ENCODE measurements at regions not wholly inside any gene's neighbourhood (a gene's known extent, or its start where the extent isn't known, plus 50 kb on each side); places are given as distances from the start of the nearest gene placed in this dataset.
"Not testable (repeated sequence)": the region's sequence is repeated elsewhere in the genome, so short reads cannot be mapped to it uniquely, and the experiment has no call there.

DNA sequence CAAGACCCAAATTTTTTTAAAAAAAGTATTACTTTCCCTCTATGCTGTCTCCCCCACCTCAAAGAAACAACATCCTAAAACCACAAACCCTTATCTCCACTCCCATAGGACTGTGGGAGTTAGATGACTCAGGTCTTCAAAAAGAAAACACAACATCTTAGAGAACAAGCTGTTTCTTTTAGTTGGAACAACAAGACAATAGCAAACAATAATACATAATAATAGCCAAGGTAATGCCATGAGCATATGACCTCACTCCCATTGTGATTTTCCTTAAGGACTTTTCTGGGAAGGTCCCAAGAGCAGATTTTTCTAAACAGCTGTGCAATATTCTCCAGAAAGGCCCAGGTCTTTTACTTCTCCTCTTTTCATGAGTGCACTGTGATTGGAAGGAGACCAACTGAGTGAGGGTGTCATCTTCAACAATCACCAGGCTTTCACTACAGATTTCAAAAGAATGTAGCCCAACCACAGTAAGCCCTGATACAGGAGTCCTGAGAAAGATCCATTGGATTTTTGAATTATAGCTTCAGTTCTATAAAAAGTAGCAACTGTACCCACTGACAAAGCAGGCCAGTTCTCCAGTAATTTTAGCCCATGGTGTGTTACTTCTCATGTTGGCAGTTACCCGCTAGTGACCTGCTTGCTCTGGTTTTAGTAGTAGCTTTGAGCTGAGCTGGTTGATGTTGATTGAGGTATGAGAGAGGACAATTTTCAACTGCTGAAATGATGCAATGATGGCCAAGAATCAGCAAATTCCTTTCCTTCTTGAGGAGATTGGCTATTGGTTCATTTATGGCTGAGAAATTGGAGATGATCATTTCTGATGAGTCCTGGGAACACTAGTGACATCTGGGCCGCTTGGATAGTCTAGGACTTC, 144.5 kb upstream of the TCF4 start:
- no peak for DNase-seq (ENCODE audit: low read depth)

DNA sequence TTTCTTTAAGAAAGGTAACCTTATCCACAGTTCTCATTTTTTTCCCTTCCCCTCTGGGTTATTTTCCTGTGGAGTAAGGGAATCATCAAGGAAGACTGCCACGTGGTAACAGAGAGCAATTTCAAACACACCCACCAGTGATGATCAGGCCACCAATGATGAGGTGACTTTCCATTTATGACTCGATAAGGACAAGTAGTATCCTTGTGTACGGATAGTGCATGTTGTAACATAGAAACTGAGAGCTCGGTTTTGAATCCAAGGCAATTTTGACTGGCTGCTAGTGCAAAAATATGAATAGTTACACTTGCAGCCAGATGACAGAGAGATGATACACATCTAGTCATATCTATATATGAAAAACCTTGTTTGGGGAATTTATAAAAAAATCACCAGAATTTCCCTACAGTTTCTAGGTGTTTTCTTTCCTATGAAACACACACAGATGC, 143.6 kb upstream of the TCF4 start:
- no peak for DNase-seq (ENCODE audit: low read depth)

DNA sequence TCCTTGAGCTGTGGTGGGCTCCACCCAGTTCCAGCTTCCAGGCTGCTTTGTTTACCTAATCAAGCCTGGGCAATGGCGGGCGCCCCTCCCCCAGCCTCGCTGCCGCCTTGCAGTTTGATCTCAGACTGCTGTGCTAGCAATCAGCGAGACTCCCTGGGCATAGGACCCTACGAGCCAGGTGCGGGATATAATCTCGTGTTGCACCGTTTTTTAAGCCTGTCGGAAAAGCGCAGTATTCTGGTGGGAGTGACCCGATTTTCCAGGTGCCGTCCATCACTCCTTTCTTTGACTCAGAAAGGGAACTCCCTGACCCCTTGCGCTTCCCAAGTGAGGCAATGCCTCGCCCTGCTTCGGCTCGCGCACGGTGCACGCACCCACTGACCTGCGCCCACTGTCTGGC, 133.0 kb upstream of the TCF4 start:
- DNase-seq (ENCODE audit: low read depth) = not testable (repeated sequence)

DNA sequence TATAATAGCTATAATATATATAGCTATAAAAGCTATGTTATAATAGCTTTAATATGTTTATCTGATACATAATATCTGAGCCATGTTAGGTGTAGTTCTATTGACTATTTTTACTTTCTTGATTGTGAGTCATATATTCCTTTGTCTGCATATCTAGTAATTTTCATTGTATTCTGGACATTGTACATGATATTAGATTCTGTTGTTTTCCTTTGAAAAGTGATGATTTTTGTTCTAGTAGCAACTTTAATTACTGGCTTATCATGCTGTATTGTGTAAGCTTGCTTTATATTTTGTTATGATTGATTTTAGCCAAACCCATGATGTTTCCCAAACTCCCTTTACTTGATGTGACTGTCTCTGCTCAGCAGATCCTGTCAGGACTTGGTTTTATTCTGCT, 125.7 kb upstream of the TCF4 start:
- no peak for DNase-seq (ENCODE audit: low read depth)

DNA sequence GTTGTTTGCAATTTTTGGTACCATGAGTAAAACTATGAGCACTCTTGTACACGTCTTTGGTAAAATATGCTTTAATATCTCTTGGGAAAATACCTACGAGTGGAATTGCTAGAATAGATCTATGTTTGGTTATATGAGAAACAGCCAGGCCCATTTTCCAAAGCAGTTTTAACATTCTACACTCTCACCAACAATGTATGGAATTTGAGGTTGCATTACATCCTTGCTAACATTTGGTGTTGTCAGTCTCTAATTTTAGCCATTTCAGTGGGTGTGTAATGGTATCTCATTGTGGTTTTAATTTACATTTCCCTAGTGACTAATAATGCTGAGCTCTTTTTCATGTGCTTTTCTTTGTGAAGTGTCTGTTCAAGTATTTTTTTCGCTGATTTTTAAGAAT, 118.9 kb upstream of the TCF4 start:
- DNase-seq (ENCODE audit: low read depth) = no peak

DNA sequence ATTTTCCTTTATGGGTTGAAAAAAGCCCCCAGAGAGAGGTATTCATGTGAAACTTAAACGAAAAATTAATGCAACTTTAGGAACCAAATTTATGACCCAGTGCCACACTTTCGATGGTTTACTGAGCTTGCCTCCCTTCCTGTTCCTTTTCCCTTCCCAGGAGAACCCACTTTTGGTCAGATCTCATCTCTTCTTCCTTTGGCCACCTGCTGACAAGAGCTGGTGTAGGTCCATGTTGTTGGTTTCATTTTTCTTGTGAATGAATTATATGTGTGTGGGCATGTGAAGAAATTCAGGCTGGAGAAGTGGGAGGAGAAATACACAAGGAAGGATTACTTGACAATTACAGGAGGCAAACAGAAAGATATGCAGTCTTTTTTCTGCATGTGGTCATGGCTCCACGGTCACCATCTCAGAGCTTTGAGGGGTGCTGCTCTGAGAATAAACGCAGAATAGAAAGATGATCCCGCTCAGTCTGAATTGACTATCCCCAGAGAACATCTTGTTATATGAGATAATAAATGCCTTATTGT, 111.3 kb upstream of the TCF4 start:
- DNase-seq (ENCODE audit: low read depth) = no peak

DNA sequence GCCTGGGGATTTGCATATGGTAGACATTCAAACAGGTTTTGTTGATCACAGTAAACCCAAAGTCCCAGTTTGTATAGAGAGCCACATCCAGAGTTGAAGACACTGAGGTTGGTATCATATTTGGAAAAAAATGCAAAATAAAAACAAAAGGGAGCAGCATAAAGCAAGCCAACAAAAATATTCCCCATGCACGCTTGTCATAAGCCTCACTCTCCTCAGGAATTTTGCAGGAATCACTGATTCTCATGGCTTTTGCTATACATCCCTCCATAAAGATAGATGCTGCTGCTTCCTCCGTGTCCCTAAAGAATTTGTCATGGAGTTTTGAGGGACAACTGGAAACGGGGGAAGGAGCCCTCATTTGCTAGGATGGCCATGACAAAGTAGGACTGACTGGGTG, 108.8 kb upstream of the TCF4 start:
- no peak for DNase-seq (ENCODE audit: low read depth)

DNA sequence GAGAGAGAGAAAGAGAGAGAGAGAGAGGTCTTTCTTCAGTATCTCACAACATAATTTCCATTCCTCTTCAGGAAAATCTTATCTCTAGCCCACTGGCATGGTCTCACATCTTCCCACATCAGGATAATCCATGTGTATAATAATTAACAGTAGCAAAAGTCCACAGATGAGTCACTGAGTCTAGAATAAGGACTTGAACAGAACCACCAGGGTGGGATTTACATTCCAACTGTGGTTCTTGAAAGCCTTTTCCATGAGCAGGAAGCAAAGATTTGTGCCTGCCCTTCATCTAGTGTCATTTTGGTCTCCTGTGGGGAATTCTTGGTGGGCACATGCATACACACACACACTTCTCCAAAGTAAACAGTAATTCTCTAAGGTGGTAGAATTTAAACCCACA, 107.1 kb upstream of the TCF4 start:
- DNase-seq (ENCODE audit: low read depth) = no peak

DNA sequence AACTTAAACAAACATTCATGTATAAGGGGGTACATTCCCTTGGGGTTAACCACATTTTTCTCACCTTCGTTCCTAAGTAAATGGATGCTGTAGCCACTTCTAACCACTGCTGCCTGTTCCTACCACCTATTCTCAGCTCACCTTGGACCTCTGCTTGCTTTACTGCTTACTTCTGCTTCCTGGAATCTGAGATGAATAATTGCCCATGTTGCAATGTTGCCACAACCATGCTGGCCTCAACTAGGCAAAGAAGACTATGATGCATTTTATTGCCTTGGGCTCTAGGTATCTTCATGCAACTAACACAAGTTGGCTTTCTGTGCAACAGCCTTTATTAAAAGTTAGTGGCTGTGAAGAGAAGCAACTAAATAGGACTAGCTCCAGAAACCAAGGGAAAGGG, 106.3 kb upstream of the TCF4 start:
- DNase-seq (ENCODE audit: low read depth) = no peak

DNA sequence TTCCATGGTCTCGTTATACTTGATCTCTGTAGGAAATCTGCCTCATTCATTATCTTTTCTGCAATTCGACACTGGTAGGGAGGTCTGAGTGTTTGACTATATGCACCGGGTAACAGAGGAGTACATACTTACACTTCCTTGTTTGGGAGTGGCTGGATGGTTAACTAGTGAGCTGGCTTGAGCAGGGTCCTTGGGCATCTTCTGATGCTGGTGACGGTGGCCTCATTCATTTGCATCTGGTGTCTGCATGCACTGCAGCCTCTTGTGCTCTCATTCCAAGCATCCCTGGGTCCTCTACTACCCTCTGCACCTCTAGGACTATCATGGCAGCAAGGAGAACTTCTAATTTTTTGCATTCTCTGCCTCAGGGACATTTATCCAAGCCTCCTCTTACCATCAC, 100.0 kb upstream of the TCF4 start:
- no peak for DNase-seq (ENCODE audit: low read depth)

DNA sequence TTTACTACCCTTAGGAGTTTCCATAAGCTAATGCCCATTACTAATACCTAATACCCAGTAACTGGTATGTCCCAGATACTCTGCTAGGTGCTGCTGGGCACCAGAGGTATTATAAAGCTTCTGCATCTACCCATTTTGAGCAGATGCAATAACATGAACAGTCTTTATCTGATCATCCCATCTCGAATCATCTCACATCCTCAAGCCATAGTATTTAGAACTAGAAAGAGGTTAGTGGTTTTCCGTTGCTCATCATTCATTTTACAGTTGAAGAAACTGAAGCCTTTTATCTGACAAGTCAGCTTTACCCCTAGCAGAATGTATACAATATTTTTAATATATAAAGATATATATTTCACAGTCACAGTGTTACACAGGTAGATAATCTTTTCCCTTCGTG, 99.1 kb upstream of the TCF4 start:
- DNase-seq (ENCODE audit: low read depth) = no peak

DNA sequence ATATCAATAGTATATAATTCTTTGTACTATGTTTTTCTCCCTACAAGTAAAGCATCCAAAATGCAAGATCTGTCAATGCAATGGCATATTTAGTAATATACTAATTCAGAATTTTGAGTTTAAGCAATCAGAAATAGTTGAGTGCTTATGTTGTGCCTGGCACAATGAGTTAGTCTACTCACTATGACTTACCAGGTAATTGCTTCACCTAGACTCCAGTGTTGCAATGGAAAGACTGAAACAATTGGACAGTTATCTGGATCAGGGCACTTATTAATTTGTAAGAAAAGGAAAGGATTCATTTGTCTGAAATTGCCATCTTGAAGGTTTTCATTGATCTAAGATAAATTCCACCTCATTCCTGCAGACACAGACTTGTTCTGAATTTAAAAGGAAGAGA, 97.6 kb upstream of the TCF4 start:
- DNase-seq (ENCODE audit: low read depth) = no peak

DNA sequence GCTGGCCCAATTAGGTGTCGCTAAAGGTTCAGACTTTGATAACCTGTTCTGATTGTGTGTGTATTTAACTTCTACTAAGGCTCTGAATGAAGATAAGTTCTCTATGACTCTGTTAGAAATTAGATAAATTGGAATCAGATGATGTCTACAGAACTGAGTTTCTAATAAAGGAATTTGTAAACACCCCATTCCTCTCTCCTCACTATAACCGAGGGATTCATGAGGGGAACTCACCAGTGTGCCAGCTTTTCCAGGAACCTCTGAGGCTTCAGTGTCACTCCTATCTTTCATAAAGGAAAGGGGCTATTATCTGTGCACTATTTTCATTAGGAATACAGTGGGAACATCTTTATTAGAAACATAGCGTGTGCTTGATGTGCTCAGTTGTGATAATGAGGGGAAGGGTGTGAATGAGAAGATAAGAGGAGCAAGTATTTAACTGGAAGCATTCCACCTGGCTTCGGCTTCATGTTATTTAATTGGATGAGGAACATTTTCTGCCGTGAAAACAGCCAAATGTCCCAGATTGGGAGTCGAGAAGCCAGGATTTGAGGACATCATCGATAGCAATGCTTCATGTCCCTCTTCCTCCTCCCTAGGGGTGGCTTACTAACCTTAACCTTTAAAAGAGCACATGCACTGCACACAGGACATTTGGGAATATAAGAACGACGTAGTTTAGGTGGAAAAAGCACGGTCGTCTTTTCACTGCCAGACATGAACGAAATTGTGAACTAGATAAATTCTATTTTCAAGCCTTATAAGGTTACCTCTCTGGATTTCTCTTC, 84.8 kb upstream of the TCF4 start:
- DNase-seq (ENCODE audit: low read depth) = no peak

DNA sequence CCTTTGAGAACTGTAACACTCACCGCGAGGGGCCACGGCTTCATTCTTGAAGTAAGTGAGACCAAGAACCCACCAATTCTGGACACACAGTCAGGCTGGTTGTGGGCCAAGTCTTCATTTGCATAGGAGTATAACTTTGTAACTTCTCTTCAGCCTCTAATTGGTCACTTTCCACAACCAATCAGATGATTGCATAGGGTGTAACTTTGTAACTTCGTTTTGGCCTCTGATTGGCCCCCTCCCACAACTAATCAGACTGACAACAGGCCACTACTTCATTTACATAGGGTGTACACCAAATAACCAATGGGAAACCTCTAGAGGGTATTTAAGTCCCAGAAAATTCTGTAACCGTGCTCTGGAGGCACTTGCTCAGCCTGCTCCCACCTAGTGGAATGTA, 77.5 kb upstream of the TCF4 start:
- DNase-seq (ENCODE audit: low read depth) = no peak

DNA sequence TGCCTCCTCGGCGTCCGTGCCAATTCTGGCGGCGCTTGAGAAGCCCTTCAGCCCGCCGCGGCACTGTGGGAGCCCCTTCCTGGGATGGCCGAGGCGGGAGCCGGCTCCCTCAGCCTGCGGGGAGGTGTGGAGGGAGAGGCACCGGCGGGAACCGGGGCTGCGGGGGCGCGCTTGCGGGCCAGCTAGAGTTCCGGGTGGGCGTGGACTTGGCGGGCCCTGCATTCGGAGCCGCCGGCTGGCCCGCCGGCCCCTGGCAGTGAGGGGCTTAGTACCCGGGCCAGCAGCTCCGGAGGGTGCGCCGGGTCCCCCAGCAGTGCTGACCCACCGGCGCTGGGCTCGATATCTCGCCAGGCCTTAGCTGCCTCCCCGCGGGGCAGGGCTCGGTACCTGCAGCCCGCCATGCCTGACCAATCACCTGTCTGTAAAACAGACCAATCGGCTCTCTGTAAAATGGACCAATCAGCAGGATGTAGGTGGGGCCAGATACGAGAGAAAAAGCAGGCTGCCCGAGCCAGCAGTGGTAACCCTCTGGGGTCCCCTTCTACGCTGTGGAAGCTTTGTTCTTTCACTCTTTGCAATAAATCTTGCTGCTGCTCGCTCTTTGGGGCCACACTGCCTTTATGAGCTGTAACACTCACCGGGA, 76.9 kb upstream of the TCF4 start:
- not testable (repeated sequence) for DNase-seq (ENCODE audit: low read depth)

DNA sequence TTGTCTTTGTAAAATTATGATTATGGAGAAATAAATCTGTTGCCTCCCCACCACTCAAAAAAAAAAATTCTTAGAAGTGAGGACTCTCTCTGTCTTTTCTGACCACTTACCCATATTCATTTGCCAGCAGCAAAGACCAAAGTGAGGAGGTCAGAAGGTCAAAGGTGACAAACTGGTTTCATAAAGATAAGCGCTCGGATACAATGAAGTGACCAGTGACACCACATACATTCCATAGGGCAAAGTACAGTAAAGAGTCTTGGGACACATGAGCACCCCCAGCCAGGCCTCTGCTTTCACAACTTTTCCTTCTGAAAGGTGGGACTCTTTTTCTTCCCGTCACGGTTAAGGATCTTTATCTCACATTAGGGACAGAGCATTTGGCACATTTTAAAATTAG, 75.9 kb upstream of the TCF4 start:
- DNase-seq (ENCODE audit: low read depth) = no peak

DNA sequence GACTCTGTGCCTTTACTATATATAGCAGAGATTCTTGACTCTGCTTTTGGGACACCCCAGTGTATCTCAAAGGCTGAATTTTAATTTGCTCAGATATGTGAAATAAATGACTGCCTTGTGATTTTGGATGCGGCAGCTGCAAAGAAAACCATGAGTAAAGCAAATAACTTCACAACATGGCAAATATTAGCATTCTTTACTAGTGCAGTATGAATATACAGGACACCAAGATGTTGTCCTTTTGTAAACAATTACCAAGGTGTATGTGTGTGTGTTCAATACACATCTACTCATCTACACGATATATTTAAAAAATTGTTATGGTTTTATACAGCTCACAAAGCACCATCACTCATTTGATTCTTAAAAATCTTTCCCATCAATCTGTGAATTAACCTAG, 70.6 kb upstream of the TCF4 start:
- DNase-seq (ENCODE audit: low read depth) = no peak

DNA sequence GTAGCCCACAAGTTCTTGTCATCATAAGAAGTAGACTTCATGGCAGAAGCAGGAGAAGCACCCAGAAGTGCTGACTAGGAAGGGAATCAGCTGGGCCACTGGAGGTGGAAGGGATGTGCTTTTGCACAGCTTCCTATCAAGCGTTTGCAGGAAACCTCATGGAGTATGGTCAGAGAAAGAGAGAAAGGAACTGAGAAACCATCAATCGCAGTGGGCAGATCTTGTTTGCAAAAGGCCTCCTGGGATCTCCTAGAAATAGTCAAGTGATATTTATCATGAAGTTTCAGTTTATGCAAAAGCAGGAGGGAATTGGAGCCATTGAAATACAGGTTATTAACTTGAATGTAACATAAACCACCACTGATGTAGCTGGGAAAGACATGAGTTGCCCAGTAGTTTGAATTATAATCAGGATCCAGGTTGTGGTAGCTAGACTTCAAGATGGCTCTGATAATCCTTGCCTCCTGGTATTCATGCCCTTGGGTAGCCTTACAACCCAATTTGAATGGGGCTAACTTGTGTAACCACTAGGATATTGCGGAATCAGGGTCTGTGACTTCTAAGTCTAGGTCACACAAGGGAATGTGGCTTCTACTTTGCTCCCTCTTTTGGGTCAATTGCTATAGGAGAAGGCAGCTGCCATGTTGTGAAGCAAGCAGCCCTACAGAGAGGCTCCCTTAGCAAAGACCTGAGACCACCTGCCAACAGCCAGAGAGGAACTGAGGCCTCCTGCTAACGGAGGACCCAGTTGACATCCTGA, 69.8 kb upstream of the TCF4 start:
- no peak for DNase-seq (ENCODE audit: low read depth)

DNA sequence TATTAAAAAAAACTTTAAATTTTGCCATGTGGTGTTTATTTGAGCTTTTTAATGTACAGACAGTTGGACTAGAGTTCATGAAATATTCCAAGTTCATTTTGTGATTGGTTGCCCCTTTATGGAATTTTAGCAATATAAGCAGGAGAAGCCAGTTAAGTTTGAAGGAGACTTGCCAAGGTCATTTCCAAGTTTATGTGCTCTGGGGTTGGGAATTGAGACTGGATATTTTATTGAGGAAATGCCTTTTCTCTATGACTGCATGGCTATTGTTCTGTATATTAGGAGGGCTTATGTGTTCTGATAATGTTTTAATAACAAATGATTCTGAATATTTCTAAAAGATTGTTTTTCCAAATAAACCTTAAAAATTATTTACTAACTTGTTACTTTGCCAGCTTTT, 67.0 kb upstream of the TCF4 start:
- no peak for DNase-seq (ENCODE audit: low read depth)

DNA sequence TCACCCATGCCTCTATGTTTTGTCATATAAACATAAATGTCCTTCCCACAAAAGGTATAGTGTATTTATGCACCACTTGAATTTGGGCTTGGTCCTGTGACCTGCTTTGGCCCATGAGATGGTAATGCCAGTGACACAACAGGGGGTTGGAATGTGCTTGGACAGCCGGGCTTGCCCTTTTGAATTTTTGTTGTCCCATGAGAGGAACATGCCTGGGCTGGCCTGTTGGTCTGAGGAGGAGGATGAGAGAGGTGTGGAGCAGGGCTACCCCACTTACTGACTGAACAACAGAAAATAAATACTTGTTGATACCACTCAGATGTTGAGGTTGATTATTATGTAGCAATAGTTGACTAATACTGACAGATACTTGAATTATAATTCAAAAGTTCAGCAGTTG, 63.2 kb upstream of the TCF4 start:
- no peak for DNase-seq (ENCODE audit: low read depth)

DNA sequence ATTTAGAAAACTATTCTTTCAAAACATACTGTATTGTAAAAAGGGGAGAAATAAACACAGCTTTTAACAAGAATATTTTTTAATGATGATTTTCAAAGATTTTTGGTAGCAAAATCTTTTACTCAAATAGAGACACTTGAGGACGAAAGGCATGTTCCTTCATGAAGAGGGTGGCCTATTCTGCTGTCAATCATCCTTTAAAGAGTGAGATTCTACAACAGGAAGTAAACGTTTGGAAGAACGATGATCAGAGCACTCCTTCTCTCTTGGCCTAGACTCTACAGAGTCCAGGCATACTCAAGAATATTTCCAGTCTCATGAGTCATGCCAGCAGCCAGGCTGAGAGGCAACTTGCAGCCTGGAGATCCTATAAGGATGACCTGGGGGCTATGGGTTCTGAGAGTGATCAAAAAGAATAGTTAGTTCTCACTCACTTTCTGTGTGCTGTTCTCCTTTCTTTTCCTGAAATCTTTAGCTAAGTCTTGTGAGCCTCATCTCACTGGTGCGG, 62.4 kb upstream of the TCF4 start:
- no peak for DNase-seq (ENCODE audit: low read depth)

DNA sequence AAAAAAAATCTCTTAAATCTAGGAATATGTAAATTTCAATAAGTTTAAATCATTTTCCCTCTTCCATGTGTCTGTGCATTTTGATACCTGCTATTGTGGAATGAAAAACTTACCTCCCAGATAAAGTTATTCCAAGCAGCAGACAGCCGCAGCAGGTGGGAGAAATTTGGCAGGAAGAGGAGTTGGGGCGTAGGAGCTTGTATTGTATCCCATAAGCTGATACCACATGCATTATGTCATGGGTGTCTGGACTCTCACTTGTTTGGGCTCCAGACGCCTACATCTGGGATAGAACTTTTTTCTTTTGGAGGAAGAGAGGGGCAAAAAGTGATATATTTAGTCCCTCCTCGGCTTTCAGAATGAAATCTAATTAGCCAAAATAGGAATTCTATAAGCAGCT, 59.3 kb upstream of the TCF4 start:
- DNase-seq (ENCODE audit: low read depth) = no peak
